Spinal cord (tissue), 9 donors: ENCODE measurements at regions not wholly inside any gene's neighbourhood (a gene's known extent, or its start where the extent isn't known, plus 50 kb on each side); places are given as distances from the start of the nearest gene placed in this dataset.

Experiments used
- DNase-seq, 6 donors: peaks; one replicate each; pipeline versions ENCODE4 v3.0.0 to v3.0.0-alpha.2; 2013 to 2015; ENCODE audit warnings: low spot score in 6 of 6, low read depth in 4 of 6
- H3K27ac ChIP-seq: one replicate; pipeline ENCODE4 v1.5.1; 2013; ENCODE audit warnings: low read depth, low read length, control low read depth
- H3K27me3 ChIP-seq: one replicate; pipeline ENCODE4 v1.6.1; 2013; ENCODE audit warnings: low read length; ENCODE audit not compliant: control insufficient read depth, insufficient read depth
- H3K36me3 ChIP-seq: one replicate; pipeline ENCODE4 v1.6.1; 2013; ENCODE audit warnings: low read length; ENCODE audit not compliant: control insufficient read depth, insufficient read depth
- H3K4me1 ChIP-seq: one replicate; pipeline ENCODE4 v1.6.1; 2013; ENCODE audit warnings: low read length; ENCODE audit not compliant: control insufficient read depth, insufficient read depth
- H3K4me3 ChIP-seq: one replicate; pipeline ENCODE4 v1.5.1; 2013; ENCODE audit warnings: low read depth, low read length, control low read depth
- H3K9me3 ChIP-seq: one replicate; pipeline ENCODE4 v1.6.1; 2013; ENCODE audit warnings: low read length; ENCODE audit not compliant: control insufficient read depth, insufficient read depth
- WGBS: methylation state at CpG from one replicate; pipeline ENCODE4 v1.1.5; 2013; ENCODE audit warnings: missing lambda C conversion rate; ENCODE audit not compliant: insufficient coverage; 5-methylcytosine and 5-hydroxymethylcytosine counted together
- donor health status: healthy.

DNA sequence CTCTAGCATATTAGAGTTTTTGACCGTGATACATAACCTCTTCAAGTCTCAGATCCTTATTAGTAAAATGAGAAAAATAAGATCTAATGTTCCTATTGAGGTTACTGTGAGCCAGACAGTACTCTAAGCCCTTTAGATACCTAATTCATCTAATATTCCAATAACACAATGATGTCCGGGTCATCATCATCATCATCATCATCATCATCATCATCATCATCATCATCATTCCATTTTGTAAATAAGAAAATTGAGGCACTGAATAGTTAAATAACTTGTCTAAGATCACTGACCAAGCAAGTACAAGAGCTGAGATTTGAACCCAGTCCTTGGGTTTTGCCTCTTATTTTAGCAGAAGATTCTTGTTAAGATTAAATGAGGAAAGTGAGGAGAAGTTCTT is 643.0 kb downstream of the HDGFL1 start:
- WGBS: no CpG with 5 or more reads among the region's 2 CpGs
- Histone ChIP-seq H3K27me3 (no peaks in the 10 kb centered on the region), H3K36me3 (no peaks in the 10 kb centered on the region), H3K9me3 (peaks cover 2% of the 10 kb centered on the region), H3K4me3 (no peak overlapping the region), H3K4me1 (no peaks in the 10 kb centered on the region), H3K27ac (no peak overlapping the region)
- no peak for DNase-seq

DNA sequence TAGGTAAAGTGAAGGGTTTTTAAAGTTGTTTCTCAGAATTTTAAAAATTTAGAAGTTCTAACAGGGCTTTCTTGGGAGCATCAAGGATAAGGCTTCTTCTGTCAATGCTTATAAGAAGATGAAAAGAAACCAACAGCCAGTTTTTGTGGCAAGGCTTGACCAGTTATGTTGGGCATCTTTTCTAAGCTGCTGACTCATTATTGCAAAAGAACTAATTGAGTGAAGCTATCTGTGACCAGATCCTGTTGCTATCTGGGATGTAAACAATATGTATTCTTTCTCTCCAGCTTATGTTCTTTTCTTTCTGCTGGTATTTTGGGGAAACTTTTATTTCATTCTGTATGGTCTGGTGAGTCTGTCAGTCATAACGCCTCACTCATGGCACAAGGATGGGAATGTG is 643.8 kb downstream of the HDGFL1 start:
- H3K4me3 ChIP-seq: no peak overlapping the region
- H3K9me3 ChIP-seq: no peaks in the 10 kb centered on the region
- no CpG with 5 or more reads among the region's 1 CpG for WGBS
- H3K27ac ChIP-seq: no peak overlapping the region
- DNase-seq: no peak
- no peaks in the 10 kb centered on the region for H3K27me3 ChIP-seq
- H3K4me1 ChIP-seq: no peaks in the 10 kb centered on the region
- no peaks in the 10 kb centered on the region for H3K36me3 ChIP-seq

DNA sequence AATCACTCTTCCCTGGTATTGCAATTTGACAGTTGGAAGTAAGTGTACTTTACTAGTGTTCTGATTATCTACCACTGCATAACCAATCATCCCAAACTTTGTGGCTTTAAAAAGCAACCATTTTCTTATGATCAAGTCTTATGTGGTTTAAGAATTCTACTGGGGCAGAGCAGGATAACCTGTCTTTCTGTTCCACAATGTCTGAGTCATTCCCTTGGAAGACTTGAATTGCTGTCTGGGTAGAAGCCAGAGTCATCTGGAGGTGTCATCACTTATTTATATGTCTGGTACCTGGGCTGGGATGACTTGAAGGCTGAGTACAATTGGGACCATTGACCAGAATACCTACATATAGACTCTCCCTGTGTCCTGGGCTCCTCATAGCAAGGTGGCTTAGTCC is 644.3 kb downstream of the HDGFL1 start:
- DNase-seq: no peak
- H3K4me1 ChIP-seq: no peaks in the 10 kb centered on the region
- H3K9me3 ChIP-seq: no peaks in the 10 kb centered on the region
- H3K4me3 ChIP-seq: no peak overlapping the region
- no peaks in the 10 kb centered on the region for H3K36me3 ChIP-seq
- no peaks in the 10 kb centered on the region for H3K27me3 ChIP-seq
- no peak overlapping the region for H3K27ac ChIP-seq

DNA sequence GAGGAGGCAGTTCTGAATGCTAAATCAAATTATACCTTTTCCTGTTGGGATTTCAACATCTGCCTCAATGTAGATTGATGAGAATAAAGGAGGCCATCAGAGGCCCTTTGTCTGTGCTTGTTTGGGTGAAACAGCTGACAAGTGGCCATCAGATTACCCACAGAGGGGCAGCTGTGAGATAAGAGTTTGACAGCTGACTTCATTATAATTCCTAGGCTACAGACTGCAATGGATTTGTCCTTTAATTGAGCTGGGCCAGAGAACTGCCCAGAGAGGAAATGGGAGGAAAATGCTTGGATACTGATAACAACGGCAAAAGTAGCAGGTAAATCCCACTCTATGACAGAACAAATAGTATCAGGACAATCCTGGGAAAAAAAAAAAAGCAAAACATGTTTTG is 649.4 kb downstream of the HDGFL1 start:
- H3K27ac ChIP-seq: no peak overlapping the region
- no peaks in the 10 kb centered on the region for H3K36me3 ChIP-seq
- WGBS: no CpG with 5 or more reads among the region's 1 CpG
- no peaks in the 10 kb centered on the region for H3K4me1 ChIP-seq
- H3K4me3 ChIP-seq: no peak overlapping the region
- no peaks in the 10 kb centered on the region for H3K9me3 ChIP-seq
- no peaks in the 10 kb centered on the region for H3K27me3 ChIP-seq
- DNase-seq: peak in 2 of 6 donors; percentile 31 to 50

DNA sequence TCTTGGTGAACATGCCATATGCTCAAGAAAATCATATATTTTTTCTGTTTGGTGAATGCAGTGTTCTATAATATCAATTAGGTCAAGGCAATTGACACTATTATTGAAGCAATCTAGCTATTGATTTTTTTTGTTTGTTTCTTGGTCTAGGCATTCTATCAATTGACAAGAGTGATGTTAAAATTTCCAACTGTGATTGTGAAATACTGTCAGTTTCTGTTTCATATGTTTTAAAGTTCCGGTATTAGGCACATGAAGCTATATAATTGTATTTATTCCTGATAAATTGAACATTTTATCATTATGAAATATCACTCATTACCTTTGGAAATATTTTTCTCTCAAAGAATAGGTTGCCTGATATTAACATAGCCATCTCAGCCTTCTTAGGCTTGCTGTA is 653.4 kb downstream of the HDGFL1 start:
- WGBS: no CpG with 5 or more reads among the region's 1 CpG
- no peaks in the 10 kb centered on the region for H3K27me3 ChIP-seq
- H3K9me3 ChIP-seq: no peaks in the 10 kb centered on the region
- no peak overlapping the region for H3K4me3 ChIP-seq
- DNase-seq: no peak
- no peaks in the 10 kb centered on the region for H3K36me3 ChIP-seq
- no peak overlapping the region for H3K27ac ChIP-seq
- H3K4me1 ChIP-seq: no peaks in the 10 kb centered on the region

DNA sequence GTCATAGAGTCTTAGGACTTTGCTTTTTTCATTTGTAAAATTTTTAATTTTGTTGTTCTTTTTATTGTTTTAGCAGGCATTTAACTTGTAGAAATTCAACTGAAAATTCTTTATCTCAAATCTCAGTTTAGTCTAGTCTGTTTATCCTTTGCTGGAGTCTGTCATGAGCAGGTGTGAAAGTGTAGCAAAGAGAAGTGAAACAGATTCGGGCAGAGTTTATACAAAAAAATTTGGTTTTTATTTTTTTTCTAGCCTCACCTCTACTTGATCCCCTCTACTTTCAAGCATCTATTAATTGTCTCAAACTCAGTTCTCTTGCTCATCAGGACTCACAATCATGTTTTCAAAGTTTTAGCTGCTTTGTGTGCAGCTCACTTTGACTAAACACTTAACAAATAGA is 655.2 kb downstream of the HDGFL1 start:
- Histone ChIP-seq H3K36me3 (no peaks in the 10 kb centered on the region), H3K4me3 (no peak overlapping the region), H3K9me3 (no peaks in the 10 kb centered on the region), H3K27ac (no peak overlapping the region), H3K27me3 (no peaks in the 10 kb centered on the region), H3K4me1 (no peaks in the 10 kb centered on the region)
- DNase-seq: no peak
- WGBS: no CpG with 5 or more reads among the region's 1 CpG

DNA sequence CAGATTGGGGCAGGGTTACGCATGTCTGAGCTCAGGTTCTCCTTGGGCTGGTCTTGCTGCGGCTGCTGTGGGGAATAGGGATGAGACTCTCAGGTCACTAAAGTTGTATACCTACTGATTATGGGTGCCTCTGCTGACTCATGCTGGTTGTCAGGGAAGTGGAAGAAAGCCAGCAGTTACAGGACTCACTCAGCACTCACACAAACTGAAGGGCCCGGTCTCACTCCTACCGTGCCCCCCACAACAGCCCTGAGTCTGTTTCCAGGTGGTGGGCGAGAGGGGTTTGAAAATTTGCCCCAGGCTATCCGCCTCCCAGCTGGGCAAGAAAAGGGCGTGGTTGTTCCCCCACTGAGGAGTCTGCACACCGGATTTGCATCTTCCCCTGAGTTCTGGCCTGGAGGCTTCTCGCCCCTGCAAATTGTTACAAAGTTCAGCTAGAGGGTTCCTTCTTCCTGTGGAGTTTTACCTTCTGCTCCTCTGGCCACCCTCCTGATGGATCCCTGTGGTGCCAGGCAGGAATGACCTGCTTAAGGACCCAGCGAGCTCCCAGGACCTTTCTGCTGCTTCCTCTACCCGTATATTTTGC is 659.2 kb downstream of the HDGFL1 start:
- Histone ChIP-seq H3K4me1 (no peaks in the 10 kb centered on the region), H3K27me3 (no peaks in the 10 kb centered on the region), H3K36me3 (no peaks in the 10 kb centered on the region), H3K4me3 (no peak overlapping the region), H3K9me3 (no peaks in the 10 kb centered on the region), H3K27ac (no peak overlapping the region)
- DNase-seq: no peak
- 99% methylated on average over 7 of the region's 11 CpGs for WGBS

DNA sequence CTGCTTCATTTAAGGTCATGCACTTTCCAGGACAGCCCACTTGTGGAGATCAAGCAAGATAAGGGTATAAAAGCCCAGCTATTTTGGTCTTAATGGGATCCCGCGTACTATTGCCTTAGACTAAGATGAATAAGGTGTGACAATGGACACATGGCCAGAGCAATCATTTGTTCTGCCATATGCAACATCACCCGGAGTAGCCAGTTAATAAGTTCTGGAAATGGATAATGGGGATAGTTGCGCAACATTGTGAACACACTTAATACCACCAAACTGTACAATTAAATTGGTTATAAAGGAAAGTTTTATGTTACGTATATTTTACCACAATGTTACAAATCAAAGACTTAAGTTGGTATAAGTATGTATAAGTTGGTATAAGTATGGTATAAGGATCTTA is 674.5 kb downstream of the HDGFL1 start:
- no peak for DNase-seq
- no peaks in the 10 kb centered on the region for H3K27me3 ChIP-seq
- H3K4me3 ChIP-seq: no peak overlapping the region
- H3K4me1 ChIP-seq: no peaks in the 10 kb centered on the region
- WGBS: 100% methylated on average over 2 of the region's 5 CpGs
- no peaks in the 10 kb centered on the region for H3K36me3 ChIP-seq
- no peak overlapping the region for H3K27ac ChIP-seq
- H3K9me3 ChIP-seq: no peaks in the 10 kb centered on the region

DNA sequence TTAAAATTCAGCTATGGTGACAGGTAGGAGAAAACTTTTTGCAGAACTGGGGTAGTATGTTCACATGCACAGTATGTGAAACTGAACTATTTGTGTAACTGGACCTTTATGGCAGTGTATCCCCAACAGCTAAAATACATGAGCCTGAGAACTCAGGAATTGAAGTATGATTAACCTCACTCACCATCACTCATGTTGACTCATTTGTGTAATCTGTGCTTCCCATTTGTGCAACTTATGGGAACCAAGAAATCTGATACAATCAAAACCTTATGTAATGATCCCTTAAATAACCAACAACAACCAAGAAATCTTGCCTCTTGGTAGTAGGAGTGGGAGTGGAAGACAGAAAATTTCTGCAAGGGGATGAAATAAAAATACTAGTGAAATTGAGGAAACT is 674.9 kb downstream of the HDGFL1 start:
- DNase-seq: no peak
- Histone ChIP-seq H3K27ac (no peak overlapping the region), H3K36me3 (no peaks in the 10 kb centered on the region), H3K27me3 (no peaks in the 10 kb centered on the region), H3K4me1 (no peaks in the 10 kb centered on the region), H3K9me3 (no peaks in the 10 kb centered on the region), H3K4me3 (no peak overlapping the region)

DNA sequence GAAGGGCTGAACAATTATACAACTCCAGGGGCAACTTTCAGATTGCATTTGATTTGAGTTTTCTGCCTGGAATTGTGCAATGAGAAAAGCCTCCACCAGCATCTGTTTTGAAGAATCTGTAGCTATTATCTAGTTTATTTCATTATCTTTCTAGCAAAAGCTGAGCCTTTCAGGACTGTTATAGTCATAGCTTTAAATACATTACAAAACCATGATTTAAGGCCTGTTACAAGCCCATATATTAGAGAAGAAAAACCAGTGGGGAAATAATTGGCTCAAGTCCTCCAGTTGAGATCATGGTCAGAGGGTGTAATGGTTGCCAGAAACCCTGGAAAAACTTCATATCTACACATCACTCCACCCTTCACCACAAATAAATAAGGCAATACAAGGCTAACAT is 676.2 kb downstream of the HDGFL1 start:
- Histone ChIP-seq H3K27me3 (no peaks in the 10 kb centered on the region), H3K4me1 (no peaks in the 10 kb centered on the region), H3K27ac (no peak overlapping the region), H3K36me3 (no peaks in the 10 kb centered on the region), H3K9me3 (no peaks in the 10 kb centered on the region), H3K4me3 (no peak overlapping the region)
- no peak for DNase-seq
